Osteocyte (in vitro differentiated cells): ENCODE measurements at regions not wholly inside any gene's neighbourhood (a gene's known extent, or its start where the extent isn't known, plus 50 kb on each side); places are given as distances from the start of the nearest gene placed in this dataset.
"Not testable (repeated sequence)": the region's sequence is repeated elsewhere in the genome, so short reads cannot be mapped to it uniquely, and the experiment has no call there.

Experiments used
- DNase-seq: peaks from one replicate; pipeline ENCODE4 v3.0.0; 2021; ENCODE audit warnings: mixed read lengths; ENCODE audit not compliant: unreplicated experiment; ENCODE audit errors: extremely low spot score
- H3K27ac Mint-ChIP-seq: one replicate; pipeline ENCODE4 v1.8.0; 2021; ENCODE audit warnings: mild to moderate bottlenecking, mixed read lengths; ENCODE audit not compliant: unreplicated experiment
- H3K27me3 Mint-ChIP-seq: one replicate; pipeline ENCODE4 v1.8.0; 2021; ENCODE audit warnings: mixed read lengths; ENCODE audit not compliant: unreplicated experiment
- H3K36me3 Mint-ChIP-seq: one replicate; pipeline ENCODE4 v1.8.0; 2021; ENCODE audit warnings: mixed read lengths; ENCODE audit not compliant: unreplicated experiment
- H3K4me1 Mint-ChIP-seq: one replicate; pipeline ENCODE4 v1.8.0; 2021; ENCODE audit warnings: mixed read lengths; ENCODE audit not compliant: unreplicated experiment
- H3K4me3 Mint-ChIP-seq: one replicate; pipeline ENCODE4 v1.8.0; 2021; ENCODE audit warnings: mild to moderate bottlenecking, moderate library complexity, mixed read lengths; ENCODE audit not compliant: unreplicated experiment
- H3K9me3 Mint-ChIP-seq: one replicate; pipeline ENCODE4 v1.8.0; 2021; ENCODE audit warnings: mixed read lengths; ENCODE audit not compliant: unreplicated experiment
- CTCF ChIP-seq: fragments of 200-600 bp; sonication (generic); IDR thresholded peaks from 2 replicates; pipeline ENCODE4 v1.5.0; 2021; ENCODE audit warnings: antibody characterized with exemption, mild to moderate bottlenecking, moderate library complexity

- H3K27ac Mint-ChIP-seq = no peak overlapping the region
- H3K4me3 Mint-ChIP-seq = no peak overlapping the region
- no peaks in the 10 kb centered on the region for H3K36me3 Mint-ChIP-seq
- DNase-seq = no peak
- TF ChIP-seq CTCF = no peak
- H3K4me1 Mint-ChIP-seq = peaks cover 43% of the 10 kb centered on the region
- H3K9me3 Mint-ChIP-seq = no peaks in the 10 kb centered on the region
- H3K27me3 Mint-ChIP-seq = no peaks in the 10 kb centered on the region
Measured at GRCh38 chr2:43068631-43069517, 157.5 kb downstream of the ZFP36L2 start.

GRCh38 chr2:43068041-43068533 lies 158.3 kb downstream of the ZFP36L2 start:
- H3K4me3 Mint-ChIP-seq = no peak overlapping the region
- no peaks in the 10 kb centered on the region for H3K27me3 Mint-ChIP-seq
- no peak for DNase-seq
- no peak for TF ChIP-seq CTCF
- peaks cover 35% of the 10 kb centered on the region for H3K4me1 Mint-ChIP-seq
- H3K9me3 Mint-ChIP-seq = no peaks in the 10 kb centered on the region
- no peak overlapping the region for H3K27ac Mint-ChIP-seq
- H3K36me3 Mint-ChIP-seq = no peaks in the 10 kb centered on the region

GRCh38 chr2:43067254-43068040 lies 159.0 kb downstream of the ZFP36L2 start:
- Mint-ChIP-seq H3K27ac (no peak overlapping the region), H3K27me3 (no peaks in the 10 kb centered on the region), H3K4me3 (no peak overlapping the region), H3K4me1 (peaks cover 32% of the 10 kb centered on the region), H3K36me3 (no peaks in the 10 kb centered on the region), H3K9me3 (no peaks in the 10 kb centered on the region)
- TF ChIP-seq CTCF = no peak
- DNase-seq = no peak

- not testable (repeated sequence) for H3K36me3 Mint-ChIP-seq, H3K9me3 Mint-ChIP-seq, DNase-seq, H3K27me3 Mint-ChIP-seq, H3K4me3 Mint-ChIP-seq, H3K27ac Mint-ChIP-seq
- peaks cover 24% of the 10 kb centered on the region for H3K4me1 Mint-ChIP-seq
Measured at GRCh38 chr2:43066541-43067253, 159.7 kb downstream of the ZFP36L2 start.

GRCh38 chr2:43065871-43066270 lies 160.5 kb downstream of the ZFP36L2 start:
- Mint-ChIP-seq H3K9me3 (peaks cover 3% of the 10 kb centered on the region), H3K36me3 (peaks cover 3% of the 10 kb centered on the region), H3K4me3 (no peak overlapping the region), H3K4me1 (peaks cover 16% of the 10 kb centered on the region), H3K27me3 (no peaks in the 10 kb centered on the region), H3K27ac (no peak overlapping the region)
- no peak for TF ChIP-seq CTCF
- DNase-seq = no peak
